HG03558 (cell line): ENCODE measurements at regions not wholly inside any gene's neighbourhood (a gene's known extent, or its start where the extent isn't known, plus 50 kb on each side); places are given as distances from the start of the nearest gene placed in this dataset.

Source experiments
- ATAC-seq: cut with Tn5 transposase; IDR thresholded peaks from one replicate; pipeline ENCODE4 v1.9.1; 2021; ENCODE audit warnings: moderate number of reproducible peaks; ENCODE audit not compliant: unreplicated experiment; ENCODE audit errors: extremely low read depth

- ATAC-seq = no peak
Observed at GRCh38 chr4:35800669-35801068, 443.6 kb downstream of the ARAP2 start.

- no peak for ATAC-seq
Observed at GRCh38 chr4:35802644-35803043, 441.7 kb downstream of the ARAP2 start.

- no peak for ATAC-seq
Observed at GRCh38 chr4:35818520-35818919, 425.8 kb downstream of the ARAP2 start.

- no peak for ATAC-seq
Observed at GRCh38 chr4:35820003-35820402, 424.3 kb downstream of the ARAP2 start.

- ATAC-seq = no peak
Observed at GRCh38 chr4:35824231-35824630, 420.1 kb downstream of the ARAP2 start.

GRCh38 chr4:35835893-35836292 is 408.4 kb downstream of the ARAP2 start:
- ATAC-seq = no peak

GRCh38 chr4:35836596-35836995 is 407.7 kb downstream of the ARAP2 start:
- ATAC-seq = no peak

- ATAC-seq = no peak
Observed at GRCh38 chr4:35867057-35867456, 377.3 kb downstream of the ARAP2 start.

- ATAC-seq = no peak
Observed at GRCh38 chr4:35872273-35872672, 372.0 kb downstream of the ARAP2 start.

GRCh38 chr4:35879479-35879878 is 364.8 kb downstream of the ARAP2 start:
- no peak for ATAC-seq

- no peak for ATAC-seq
Observed at GRCh38 chr4:35883108-35883507, 361.2 kb downstream of the ARAP2 start.

GRCh38 chr4:35884714-35885480 is 359.4 kb downstream of the ARAP2 start:
- no peak for ATAC-seq

- ATAC-seq = no peak
Observed at GRCh38 chr4:35897808-35898207, 346.5 kb downstream of the ARAP2 start.

- ATAC-seq = no peak
Observed at GRCh38 chr4:35900286-35901243, 343.7 kb downstream of the ARAP2 start.

GRCh38 chr4:35912174-35912573 is 332.1 kb downstream of the ARAP2 start:
- ATAC-seq = peak; percentile 83

GRCh38 chr4:35918491-35918977 is 325.8 kb downstream of the ARAP2 start:
- no peak for ATAC-seq

GRCh38 chr4:35925806-35926205 is 318.5 kb downstream of the ARAP2 start:
- peak; percentile 82 for ATAC-seq

GRCh38 chr4:35926788-35927187 is 317.5 kb downstream of the ARAP2 start:
- no peak for ATAC-seq

- ATAC-seq = no peak
Observed at GRCh38 chr4:35933901-35934300, 310.4 kb downstream of the ARAP2 start.

- ATAC-seq = no peak
Observed at GRCh38 chr4:35934320-35934981, 309.9 kb downstream of the ARAP2 start.

- no peak for ATAC-seq
Observed at GRCh38 chr4:35938936-35939335, 305.4 kb downstream of the ARAP2 start.
